LNCAP (cell line): ENCODE measurements at regions not wholly inside any gene's neighbourhood (a gene's known extent, or its start where the extent isn't known, plus 50 kb on each side); places are given as distances from the start of the nearest gene placed in this dataset.

Experiments used
- CTCF ChIP-seq: fragments of 450-650 bp; IDR thresholded peaks from 2 replicates; pipeline ENCODE4 v1.5.1; 2017; ENCODE audit warnings: mild to moderate bottlenecking

DNA sequence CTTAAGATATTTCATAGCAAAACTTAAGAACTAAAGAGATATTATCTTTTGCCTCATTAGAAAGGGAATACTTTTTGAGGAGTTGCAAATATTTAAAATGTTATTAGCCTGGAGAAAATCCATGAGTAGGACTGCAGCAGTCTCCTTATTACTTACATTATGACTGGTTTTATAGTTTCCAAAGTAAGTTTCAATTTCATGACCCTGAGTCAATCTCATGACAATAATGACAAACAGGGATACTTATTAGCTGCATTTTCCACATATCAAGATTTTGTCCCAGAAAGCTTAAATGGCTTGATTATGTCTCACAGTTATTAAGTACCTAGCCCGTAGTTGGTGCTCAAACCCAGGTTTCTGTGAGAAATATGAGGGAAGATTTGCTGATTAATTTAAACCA lies 150.8 kb upstream of the ZEB2 start:
- TF ChIP-seq CTCF: no peak

DNA sequence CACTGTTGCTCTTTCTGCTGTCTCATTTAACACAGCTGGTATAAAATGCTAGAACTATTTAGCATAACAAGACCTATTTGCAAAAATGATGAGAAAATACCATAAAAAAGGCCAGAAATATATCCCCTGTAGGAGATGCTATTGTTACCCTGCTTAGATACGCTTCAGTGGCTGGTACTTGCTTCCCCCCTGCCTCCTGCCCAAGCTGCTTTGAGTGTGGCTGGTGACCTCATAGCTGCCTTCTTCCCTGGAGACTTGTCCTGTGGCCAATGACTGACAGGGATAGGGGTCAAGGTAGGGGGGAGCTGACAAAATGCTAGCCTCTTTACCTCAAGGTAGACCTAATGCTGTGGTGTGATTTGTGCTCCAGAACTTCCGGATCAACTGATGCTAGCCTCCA lies 150.2 kb upstream of the ZEB2 start:
- TF ChIP-seq CTCF: no peak

DNA sequence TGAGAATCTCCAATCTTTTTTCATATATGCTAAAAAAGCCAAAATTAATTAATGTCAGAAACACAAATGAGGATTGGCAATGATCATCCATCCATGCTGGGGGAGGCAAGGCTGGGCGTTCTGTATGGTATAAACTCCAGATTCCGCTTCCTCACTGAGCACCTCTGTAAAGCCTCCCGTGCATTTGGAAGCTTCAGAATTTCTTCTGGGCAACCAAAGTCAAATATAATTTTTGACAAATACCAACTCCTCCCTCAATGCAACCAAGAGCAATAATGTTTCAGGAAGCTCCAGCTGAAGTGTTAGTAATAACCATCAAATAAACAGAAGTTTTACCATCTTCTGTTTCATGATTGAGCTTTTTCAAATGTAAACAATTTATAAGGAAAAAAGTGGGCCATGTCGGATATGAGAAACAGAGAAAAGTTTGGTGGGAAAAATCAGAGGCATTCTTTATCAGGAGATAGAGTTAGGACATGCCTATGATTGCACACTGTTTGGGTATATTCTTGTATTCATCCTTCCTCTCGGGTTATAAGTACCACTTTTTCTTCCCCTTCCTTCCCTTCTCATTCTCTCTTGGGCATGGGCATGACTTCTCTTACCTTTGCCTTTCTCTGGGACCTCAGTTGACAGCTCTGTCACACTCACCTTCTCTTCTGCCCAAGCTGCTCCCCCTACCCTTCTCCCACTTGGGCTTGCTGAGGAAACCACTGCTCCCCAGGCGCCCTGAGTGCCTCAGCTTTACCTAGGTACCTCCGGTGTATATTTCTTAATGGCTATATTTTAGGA lies 149.5 kb upstream of the ZEB2 start:
- no peak for TF ChIP-seq CTCF

DNA sequence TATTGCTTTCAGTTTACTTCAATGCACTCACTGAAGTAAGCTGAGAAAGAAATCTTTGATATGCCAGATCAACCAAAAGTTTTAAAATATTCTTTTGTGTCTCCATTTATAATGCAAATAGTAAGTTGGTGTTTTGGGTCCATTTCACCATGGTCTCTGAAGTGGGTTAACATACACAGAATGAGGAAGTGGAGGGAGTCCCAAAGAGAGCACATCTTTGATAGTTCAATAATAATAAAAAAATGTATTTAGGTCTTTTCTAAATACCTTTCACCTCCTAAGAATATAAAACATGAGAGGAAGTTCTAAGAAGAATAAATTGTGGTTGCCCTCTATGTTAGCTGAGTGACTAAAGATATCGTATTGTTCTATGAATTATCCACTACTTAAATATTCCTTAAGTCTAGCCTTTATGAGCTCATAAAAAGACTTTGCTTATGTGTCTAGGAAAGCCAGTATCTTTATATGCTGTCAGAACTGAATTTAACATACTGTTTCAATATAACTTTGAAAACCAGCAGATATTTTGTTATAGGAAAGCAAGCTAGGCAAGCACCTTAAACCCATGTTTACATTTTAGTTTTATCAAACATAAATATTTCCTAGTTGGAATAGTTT lies 148.7 kb upstream of the ZEB2 start:
- no peak for TF ChIP-seq CTCF

- TF ChIP-seq CTCF: no peak
Measured at GRCh38 chr2:144666032-144666431, 146.1 kb upstream of the ZEB2 start.

- no peak for TF ChIP-seq CTCF
Measured at GRCh38 chr2:144663207-144663606, 143.3 kb upstream of the ZEB2 start.

GRCh38 chr2:144660518-144661316 lies 140.8 kb upstream of the ZEB2 start:
- TF ChIP-seq CTCF: no peak
